GM18868 (cell line): ENCODE measurements at regions not wholly inside any gene's neighbourhood (a gene's known extent, or its start where the extent isn't known, plus 50 kb on each side); places are given as distances from the start of the nearest gene placed in this dataset.
"Not testable (repeated sequence)": the region's sequence is repeated elsewhere in the genome, so short reads cannot be mapped to it uniquely, and the experiment has no call there.

Experiments used
- ATAC-seq: cut with Tn5 transposase; IDR thresholded peaks from one replicate; pipeline ENCODE4 v1.9.1; 2021; ENCODE audit warnings: mild to moderate bottlenecking, moderate library complexity; ENCODE audit not compliant: unreplicated experiment

DNA sequence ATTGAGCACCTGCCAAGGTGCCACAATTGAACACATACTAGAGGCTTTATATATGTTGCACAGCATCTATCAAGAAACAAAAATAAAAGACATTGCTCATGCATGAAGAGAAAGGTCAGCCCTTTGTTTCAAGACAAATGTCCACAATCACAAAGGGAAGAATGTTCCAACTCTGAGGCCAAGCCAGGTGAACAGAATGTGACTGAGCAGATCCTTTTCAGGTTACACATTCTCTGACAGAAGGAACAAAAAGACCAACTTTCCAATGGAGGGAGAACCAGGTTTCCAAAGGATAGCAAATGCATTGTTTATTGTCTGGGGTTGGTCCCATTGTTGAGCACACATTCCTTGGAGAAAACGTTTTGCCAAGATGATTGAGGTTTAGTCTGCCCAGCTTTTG is 50.2 kb upstream of the FAM174B start:
- no peak for ATAC-seq

DNA sequence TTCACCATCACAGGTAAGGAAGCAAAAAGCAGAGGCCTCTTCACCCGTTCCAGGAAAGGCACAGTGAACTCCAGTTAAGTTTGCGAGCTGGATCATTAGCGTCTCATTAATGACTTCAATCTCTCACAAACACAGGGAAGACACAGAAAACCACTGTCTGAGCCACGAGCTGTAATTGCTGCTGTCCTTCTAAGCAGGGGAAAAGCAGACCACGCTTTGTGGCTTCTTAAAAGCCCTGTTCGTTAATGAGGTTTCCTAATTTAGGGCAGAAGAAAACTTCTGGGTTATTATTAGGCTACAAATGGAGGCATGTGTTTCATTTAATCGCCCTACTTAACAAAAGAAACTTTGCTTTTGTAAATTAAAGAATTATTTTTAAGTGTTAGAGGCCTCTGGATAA is 50.6 kb upstream of the FAM174B start:
- ATAC-seq = no peak

DNA sequence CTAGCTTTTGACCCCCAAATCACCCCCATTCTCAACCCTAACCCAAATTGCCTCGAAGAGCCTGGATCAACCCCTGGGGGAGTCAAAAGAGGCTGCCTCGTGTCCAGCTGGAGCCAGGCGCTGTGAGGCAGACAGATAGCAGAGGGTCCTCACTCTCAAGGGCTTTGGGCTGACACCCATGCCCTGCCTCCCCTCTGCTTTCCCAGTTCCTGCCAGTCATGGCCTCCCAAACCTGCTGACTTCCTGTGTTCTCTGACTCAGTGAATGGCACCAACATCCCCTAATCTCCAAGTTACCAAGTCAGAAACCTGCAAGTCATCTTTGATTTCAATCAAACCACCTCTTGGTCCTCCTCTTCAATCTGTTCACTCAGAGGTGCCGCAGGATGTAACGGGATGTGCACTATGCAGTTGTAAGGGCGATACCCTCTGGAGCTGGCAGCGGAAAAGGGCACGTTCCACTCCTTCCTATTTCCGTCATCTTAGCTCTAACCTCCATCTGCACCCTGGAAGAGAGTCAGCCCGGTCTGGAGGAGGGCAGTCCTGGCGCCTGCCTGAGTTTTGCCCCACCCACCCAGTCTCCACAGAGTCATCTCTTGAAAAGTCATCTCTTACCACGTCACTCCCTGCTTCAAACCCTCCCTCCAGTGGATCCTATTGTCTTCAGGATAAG is 52.4 kb upstream of the FAM174B start:
- no peak for ATAC-seq

DNA sequence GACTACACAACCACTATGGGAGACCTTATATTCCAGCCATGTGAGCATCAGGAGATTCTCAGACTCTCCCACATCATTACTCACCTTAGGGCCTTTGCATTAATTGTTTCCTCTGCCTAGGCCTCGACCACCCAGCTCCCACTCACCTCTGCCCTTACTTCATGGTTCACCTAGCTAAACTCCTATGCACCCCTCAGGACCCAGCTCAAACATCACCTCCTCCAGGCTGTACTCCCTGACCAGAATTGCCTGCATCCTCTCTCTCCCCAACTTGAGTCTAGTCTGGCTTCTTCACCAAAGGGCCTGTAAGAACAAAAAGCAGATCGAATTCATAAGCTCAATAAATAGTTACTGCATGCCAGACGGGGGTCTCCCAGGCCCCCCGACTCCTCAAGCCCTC is 53.1 kb upstream of the FAM174B start:
- ATAC-seq = no peak

GRCh38 chr15:92709110-92709790 is 53.7 kb upstream of the FAM174B start:
- ATAC-seq = no peak

- no peak for ATAC-seq
Measured at GRCh38 chr15:92711457-92711831, 55.9 kb upstream of the FAM174B start.

GRCh38 chr15:92714077-92714476 is 58.5 kb upstream of the FAM174B start:
- peak; percentile 28 for ATAC-seq

DNA sequence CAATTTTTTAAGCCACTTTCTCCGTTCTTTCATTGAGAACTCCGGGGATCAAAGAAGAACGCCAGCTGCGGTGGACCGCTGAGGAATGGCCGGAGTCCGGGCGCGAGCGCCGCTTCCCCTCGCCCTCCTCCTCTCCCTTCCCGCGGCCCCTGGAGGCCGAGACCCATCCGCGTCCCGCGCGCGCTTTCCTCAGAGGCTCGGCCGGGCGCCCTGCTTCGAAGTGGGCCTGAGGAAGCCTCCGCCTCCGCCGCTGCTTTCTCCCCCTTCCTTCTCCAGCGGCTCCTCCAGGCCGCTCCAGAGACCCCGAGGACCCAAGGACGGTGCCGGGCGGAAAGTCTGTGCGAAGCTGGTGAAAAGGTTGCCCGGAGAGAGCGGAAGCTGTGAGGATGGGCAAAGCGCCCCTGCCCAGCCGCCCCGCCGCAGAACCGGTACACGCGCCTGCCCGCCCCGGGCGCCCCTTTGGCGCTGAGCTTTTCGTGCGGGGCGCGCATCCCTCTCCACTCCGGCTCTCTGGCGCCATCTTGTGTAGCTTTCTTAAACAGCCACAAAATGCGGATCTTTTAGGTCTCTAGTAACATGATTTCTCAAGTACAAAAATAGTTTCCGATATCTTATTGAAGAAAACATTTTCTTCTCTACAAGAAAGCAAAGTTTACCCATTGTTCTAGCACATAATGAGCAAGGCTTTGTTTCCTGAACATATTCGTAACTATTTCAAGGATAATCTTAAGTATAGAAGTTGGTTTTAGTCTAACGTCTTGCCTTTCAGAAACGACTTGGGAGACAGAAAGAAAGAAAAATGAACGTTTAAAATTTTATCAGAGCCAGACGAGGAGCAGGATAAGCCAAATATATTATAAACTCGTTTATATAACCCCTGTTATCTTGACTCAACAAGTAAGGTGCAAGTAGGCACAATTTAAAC is 59.2 kb upstream of the FAM174B start:
- peak; percentile 88 for ATAC-seq

DNA sequence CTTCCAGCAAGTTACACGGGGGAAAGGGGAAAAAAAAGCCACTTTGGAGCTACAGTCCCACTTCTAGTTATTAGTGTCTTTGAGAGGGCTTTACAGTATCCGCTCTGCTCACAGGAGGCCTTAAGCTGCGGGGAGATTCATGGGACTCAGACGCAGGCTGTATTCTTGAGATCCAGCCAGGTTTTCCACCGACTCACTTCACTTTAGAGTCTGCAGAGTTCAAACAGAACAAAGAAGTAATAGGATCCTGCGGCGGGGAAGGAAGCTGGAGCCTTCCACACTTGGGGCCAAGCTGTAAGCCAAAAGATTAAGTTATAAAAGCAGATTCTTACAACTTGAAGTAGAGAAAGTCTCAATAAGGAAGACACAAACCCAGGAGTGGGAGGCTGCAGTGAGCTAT is 60.2 kb upstream of the FAM174B start:
- no peak for ATAC-seq

- ATAC-seq = no peak
Measured at GRCh38 chr15:92719021-92719420, 63.4 kb upstream of the FAM174B start.

DNA sequence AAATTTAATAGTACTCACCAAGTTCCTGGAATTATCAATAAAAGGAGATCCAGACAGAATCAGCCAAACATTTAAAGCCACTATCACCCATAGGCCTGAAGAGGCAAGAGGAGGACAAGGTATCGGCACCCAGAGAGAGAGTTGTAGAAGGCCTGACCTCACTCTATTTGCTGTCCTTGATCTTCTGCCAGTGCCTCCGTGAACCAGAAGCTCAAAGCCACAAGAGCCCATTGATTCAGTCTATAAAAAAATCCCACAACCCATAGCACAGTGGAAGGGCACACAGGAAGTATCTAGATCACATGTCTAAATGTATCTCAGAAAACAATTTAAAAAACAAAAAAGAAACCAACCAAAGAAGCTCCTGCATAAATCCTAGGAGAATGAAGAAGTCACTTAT is 68.6 kb upstream of the FAM174B start:
- ATAC-seq = no peak

DNA sequence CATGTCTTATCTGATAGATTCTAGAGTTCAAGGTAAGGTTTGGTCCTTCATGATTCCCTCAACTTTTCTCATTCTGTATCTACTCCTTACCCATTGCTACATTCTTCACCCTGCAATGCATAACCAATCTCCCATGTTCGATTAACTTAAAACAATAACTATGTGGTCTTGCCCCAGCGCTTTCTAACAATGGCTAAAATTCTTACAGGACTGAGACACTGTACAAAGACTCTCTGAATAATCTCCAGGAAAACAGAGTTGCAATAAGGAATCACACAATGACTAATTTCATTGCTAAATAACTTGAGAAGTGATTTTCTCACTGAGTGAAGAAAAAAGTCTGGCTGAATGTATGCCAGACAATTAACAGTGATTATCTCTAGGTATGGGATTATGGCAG is 69.6 kb upstream of the FAM174B start:
- ATAC-seq = no peak

- no peak for ATAC-seq
Measured at GRCh38 chr15:92728266-92728665, 72.7 kb upstream of the FAM174B start.

DNA sequence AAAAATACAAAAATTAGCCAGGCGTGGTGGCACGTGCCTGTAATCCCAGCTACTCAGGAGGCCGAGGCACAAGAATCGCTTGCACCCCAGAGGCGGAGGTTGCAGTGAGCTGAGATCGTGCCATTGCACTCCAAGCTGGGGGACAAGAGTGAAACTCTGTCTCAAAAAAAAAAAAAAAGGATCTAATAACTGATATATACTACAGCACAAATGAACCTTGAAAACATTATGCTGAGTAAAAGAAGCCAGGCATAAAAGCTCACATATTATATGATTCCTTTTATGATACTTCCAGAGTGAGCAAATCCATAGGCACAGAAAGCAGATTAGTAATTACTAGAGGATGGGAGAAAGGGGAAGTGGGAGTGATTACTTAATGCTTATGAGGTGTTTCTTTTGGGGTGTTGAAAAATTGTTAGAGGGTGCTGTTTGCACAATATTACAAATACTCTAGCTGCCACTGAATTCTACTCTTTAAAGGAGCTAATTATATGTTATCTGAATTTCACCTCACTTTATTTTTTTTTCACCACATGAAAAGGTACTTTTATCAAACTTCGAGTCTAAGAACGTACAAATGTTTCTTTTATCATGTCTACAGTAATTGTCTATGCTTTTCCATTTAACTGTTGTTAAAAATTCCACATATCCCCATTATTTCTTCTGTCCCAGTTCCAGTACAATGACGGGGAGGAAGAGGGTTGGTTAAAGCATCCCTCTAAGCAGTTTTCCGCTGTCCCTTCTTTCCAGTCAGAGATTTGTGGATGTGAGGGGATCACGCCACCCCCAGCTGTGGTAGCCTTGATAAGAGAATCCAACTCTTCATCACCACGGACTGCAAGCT is 77.7 kb upstream of the FAM174B start:
- ATAC-seq = peak; percentile 49

GRCh38 chr15:92733934-92734521 is 78.5 kb upstream of the FAM174B start:
- peak; percentile 75 for ATAC-seq

GRCh38 chr15:92739246-92739645 is 83.7 kb upstream of the FAM174B start:
- not testable (repeated sequence) for ATAC-seq

DNA sequence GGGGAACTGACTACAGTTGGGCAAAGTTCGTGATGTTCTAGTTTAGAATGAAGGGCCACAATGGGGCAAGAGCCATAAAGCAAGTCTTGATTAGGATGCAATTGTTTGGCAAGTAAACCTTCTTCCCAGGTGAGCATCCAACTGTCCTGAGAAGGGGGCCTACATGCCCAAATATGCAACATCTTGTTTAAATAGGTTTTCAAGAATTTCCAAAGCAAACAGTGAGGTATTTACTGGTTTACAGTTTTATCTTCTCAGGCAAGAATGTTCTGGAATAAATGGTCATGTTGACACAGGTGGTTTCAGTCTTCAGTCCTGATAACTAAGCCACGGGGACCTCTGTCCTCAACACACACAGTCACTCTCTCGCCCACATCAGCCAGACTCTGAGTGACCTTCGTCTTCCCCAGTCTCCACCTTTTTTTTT is 90.3 kb upstream of the FAM174B start:
- no peak for ATAC-seq

DNA sequence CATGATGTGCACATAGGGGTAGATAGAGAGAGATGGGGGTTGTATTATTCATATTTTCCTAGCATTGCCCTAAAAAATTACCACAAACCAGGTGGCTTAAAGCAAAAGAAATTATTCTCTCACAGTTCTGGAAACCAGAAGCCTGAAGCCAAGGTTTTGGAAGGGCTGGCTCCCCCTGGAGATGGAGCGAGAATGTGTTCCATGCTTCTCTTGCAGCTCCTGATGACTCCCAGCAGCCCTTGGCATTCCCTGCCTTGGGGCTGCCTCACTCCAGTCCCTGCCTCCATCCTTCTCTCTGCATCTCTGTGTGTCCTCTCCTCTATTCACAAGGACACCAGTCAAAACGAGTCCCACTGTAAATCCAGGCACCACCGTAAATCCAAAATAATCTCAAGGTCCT is 91.5 kb upstream of the FAM174B start:
- ATAC-seq = no peak

DNA sequence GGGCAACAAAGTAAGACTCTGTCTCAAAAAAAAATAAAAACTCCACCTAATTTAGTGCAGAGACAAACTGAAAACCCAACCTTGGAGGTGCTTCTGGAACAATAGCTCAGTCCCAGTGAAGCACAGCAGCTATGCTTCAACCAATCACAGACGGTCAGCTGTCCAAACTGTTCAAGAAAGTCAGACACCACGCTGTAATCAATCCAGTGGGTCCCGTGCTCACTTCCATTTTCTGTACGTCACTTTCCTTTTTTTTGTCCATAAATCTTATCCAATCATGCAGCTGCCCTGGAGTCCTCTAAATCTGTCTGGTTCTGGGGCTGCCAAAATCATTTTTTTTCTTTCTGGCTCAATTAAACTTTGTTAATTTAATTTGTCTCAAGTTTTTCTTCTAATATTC is 93.6 kb upstream of the FAM174B start:
- no peak for ATAC-seq

DNA sequence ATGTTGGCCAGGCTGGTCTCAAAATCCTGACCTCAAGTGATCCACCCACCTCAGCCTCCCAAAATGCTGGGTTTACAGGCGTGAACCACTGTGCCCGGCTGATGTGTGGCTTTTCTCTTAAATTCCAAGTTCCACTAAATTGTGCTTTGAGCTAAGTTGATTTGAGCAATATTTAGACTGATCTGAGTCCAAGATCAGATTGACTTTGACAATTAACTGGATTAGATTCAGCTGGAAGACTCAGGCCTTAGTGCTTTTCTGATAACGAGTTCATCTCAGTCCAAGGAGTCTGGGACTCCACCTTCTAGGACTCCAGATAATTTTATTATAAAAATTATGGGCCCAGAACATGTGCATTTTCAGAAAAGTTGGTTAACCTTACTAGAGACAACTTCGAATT is 94.4 kb upstream of the FAM174B start:
- no peak for ATAC-seq
